ENCODE measurements at regions not wholly inside any gene's neighbourhood (a gene's known extent, or its start where the extent isn't known, plus 50 kb on each side); places are given as distances from the start of the nearest gene placed in this dataset.

DNA sequence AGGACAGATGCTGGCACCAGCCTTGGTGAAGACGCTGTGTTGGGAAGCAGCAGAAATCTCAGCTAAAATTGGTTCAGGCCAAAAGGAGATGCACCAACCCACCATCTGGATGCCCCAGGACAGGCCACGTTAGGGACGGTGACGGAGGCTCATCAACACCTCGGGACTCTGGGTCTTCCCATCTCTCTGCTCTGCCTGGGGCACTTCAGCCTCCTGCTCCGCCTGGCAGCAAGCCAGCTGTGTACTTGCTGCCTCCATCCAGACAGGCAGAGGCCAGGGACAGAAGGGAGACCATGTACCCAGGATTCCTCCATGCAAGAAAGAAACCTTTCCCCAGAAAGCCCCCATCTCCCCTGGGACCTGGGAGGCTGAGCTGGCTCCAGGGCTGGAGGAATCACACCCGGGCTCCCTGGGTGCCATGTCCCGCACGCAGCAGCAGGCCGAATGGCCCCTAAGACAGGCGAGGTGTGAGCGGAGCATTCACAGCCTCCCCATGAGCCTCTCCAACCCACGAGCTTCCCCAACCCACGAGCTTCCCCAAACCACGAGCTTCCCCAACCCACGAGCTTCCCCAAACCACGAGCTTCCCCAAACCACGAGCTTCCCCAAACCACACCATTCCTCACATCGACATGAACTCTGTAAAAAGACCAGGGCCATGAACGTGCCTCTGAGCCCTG, 274.5 kb downstream of the C16orf95 start:
- TF ChIP-seq POLR2A (IDR thresholded peaks at IDR 0.05; ENCODE audit: low read depth, low read length) (no peak), POLR2AphosphoS5 (IDR thresholded peaks at IDR 0.05; ENCODE audit: low read depth, low read length) (no peak)

Measured in GM12892 (cell line).